ENCODE measurements at regions not wholly inside any gene's neighbourhood (a gene's known extent, or its start where the extent isn't known, plus 50 kb on each side); places are given as distances from the start of the nearest gene placed in this dataset.

GRCh38 chr5:74200560-74200959, 440.0 kb downstream of the ENC1 start:
- TF ChIP-seq CTCF (IDR thresholded peaks at IDR 0.05) (no peak), POLR2A (IDR thresholded peaks at IDR 0.05) (no peak)

Data from testis (tissue), 2 donors.